ENCODE measurements at regions not wholly inside any gene's neighbourhood (a gene's known extent, or its start where the extent isn't known, plus 50 kb on each side); places are given as distances from the start of the nearest gene placed in this dataset.

DNA sequence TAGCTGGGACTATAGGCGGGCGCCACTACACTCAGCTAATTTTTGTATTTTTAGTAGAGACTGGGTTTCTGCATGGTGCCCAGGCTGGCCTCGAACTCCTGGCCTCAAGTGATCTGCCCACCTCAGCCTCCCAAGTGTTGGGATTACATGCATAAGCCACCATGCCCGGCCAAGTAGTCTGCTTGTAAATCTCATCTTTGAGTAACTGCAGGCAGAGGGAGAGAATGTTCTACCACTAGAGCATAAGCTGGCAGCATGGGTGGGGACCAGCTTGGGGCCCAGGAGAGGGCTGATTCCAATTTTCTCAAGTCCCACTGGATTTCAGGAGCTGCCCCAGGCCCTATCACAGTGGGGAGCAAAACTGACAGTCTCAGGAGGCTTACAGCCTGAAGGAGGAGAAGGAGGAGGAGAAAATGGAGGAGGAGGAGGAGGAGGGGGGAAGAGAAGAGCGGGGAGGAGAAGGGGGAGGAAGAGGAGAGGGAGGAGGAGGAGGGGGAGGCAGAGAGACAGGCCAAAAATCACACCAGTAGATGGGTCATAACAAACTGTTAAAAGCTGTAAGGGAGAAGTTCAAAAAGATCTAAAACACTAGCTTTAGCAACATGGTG is 229.1 kb upstream of the IGF1R start:
- no peak for ATAC-seq
- no peaks in the 10 kb centered on the region for H3K36me3 ChIP-seq
- no peak overlapping the region for H3K27ac ChIP-seq
- intact Hi-C loops (cut with DNase I) = loop anchor here in 1 of 10 donors (10.0 kb wide), 1 partner anchor 524 kb away; no protein-coding TSS in a partner anchor
- TF ChIP-seq, protein P1, sequence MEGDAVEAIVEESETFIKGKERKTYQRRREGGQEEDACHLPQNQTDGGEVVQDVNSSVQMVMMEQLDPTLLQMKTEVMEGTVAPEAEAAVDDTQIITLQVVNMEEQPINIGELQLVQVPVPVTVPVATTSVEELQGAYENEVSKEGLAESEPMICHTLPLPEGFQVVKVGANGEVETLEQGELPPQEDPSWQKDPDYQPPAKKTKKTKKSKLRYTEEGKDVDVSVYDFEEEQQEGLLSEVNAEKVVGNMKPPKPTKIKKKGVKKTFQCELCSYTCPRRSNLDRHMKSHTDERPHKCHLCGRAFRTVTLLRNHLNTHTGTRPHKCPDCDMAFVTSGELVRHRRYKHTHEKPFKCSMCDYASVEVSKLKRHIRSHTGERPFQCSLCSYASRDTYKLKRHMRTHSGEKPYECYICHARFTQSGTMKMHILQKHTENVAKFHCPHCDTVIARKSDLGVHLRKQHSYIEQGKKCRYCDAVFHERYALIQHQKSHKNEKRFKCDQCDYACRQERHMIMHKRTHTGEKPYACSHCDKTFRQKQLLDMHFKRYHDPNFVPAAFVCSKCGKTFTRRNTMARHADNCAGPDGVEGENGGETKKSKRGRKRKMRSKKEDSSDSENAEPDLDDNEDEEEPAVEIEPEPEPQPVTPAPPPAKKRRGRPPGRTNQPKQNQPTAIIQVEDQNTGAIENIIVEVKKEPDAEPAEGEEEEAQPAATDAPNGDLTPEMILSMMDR (IDR thresholded peaks at IDR 0.05) = no peak
- H3K4me1 ChIP-seq = peaks cover 7 to 18% (median 12%) of the 10 kb centered on the region in 9 donors
- 72 to 74% methylated on average over 5 of the region's 5 CpGs for WGBS, 2 donors
- peaks cover 6 to 48% (median 42%) of the 10 kb centered on the region in 7 donors for H3K27me3 ChIP-seq
- DNase-seq = no peak
- H3K9me3 ChIP-seq = no peaks in the 10 kb centered on the region
- H3K4me3 ChIP-seq = no peak overlapping the region

GRCh38 chr15:98420837-98421236 is 227.5 kb upstream of the IGF1R start:
- peak in 6 of 8 donors; percentile 4 to 58 (median 34) for ATAC-seq
- peaks cover 7 to 18% (median 12%) of the 10 kb centered on the region in 9 donors for H3K4me1 ChIP-seq

GRCh38 chr15:98421419-98422129 is 226.8 kb upstream of the IGF1R start:
- Histone ChIP-seq H3K4me3 (peak overlapping the region in 9 of 10 donors; percentile 19 to 45 (median 24)), H3K4me1 (peaks cover 7 to 18% (median 12%) of the 10 kb centered on the region in 9 donors), H3K36me3 (no peaks in the 10 kb centered on the region), H3K27me3 (peaks cover 6 to 70% (median 58%) of the 10 kb centered on the region in 7 donors), H3K27ac (no peak overlapping the region), H3K9me3 (no peaks in the 10 kb centered on the region)
- DNase-seq (peak; percentile 53 to 73), ATAC-seq (peak; percentile 76 to 88 (median 86))
- intact Hi-C loops (cut with DNase I) = loop anchor here (1.0 to 10.0 kb wide), 6 partner anchors 109 to 517 kb away; no protein-coding TSS in a partner anchor
- TF ChIP-seq, protein P1 (IDR thresholded peaks at IDR 0.05) = peak; percentile 98 to 100 (median 99)
- WGBS, 2 donors = 2 to 3% methylated on average over 61 to 62 of the region's 62 CpGs

More at GRCh38 chr15:98420837-98421236, 227.5 kb upstream of the IGF1R start:
- TF ChIP-seq, protein P1 (IDR thresholded peaks at IDR 0.05) = no peak
- H3K36me3 ChIP-seq = no peaks in the 10 kb centered on the region
- DNase-seq = no peak
- WGBS, 2 donors = 32 to 34% methylated on average over 8 of the region's 8 CpGs
- H3K27me3 ChIP-seq = peaks cover 6 to 62% (median 52%) of the 10 kb centered on the region in 7 donors
- no peaks in the 10 kb centered on the region for H3K9me3 ChIP-seq
- intact Hi-C loops (cut with DNase I) = loop anchor here in 9 of 10 donors (1.0 to 10.0 kb wide), 6 partner anchors 108 to 516 kb away; no protein-coding TSS in a partner anchor
- H3K4me3 ChIP-seq = peak overlapping the region in 8 of 10 donors; percentile 11 to 45 (median 28)
- H3K27ac ChIP-seq = no peak overlapping the region

GRCh38 chr15:98422130-98422478 is 226.2 kb upstream of the IGF1R start:
- ATAC-seq = peak in 1 of 8 donors; percentile 4
- WGBS, 2 donors = 12 to 17% methylated on average over 13 of the region's 13 CpGs
- intact Hi-C loops (cut with DNase I) = loop anchor here in 7 of 10 donors (2.0 to 10.0 kb wide), 4 partner anchors 110 to 517 kb away; no protein-coding TSS in a partner anchor
- Histone ChIP-seq H3K4me1 (peaks cover 7 to 18% (median 12%) of the 10 kb centered on the region in 9 donors), H3K27ac (no peak overlapping the region), H3K9me3 (no peaks in the 10 kb centered on the region), H3K27me3 (peaks cover 6 to 75% (median 62%) of the 10 kb centered on the region in 7 donors), H3K4me3 (peak overlapping the region in 4 of 10 donors; percentile 23 to 45 (median 37)), H3K36me3 (no peaks in the 10 kb centered on the region)
- no peak for DNase-seq
- TF ChIP-seq, protein P1 (IDR thresholded peaks at IDR 0.05) = no peak

All from heart right ventricle (tissue), 16 donors.